GM12892 (cell line): ENCODE measurements at regions not wholly inside any gene's neighbourhood (a gene's known extent, or its start where the extent isn't known, plus 50 kb on each side); places are given as distances from the start of the nearest gene placed in this dataset.

Experiments
- POLR2A ChIP-seq: IDR thresholded peaks from 2 replicates; pipeline ENCODE4 v1.6.1; 2011; ENCODE audit warnings: low read depth, low read length, control low read depth
- POLR2AphosphoS5 ChIP-seq: IDR thresholded peaks from 2 replicates; pipeline ENCODE4 v1.6.1; 2011; ENCODE audit warnings: low read depth, low read length, control low read depth
- TAF1 ChIP-seq: IDR thresholded peaks from 2 replicates; pipeline ENCODE4 v1.6.1; 2011; ENCODE audit warnings: low read depth, mild to moderate bottlenecking, control low read depth, low read length, borderline replicate concordance

GRCh38 chr6:135759831-135760230 is 91.7 kb upstream of the PDE7B start:
- no peak for TF ChIP-seq POLR2AphosphoS5
- TF ChIP-seq POLR2A: no peak
- no peak for TF ChIP-seq TAF1
